ENCODE measurements at regions not wholly inside any gene's neighbourhood (a gene's known extent, or its start where the extent isn't known, plus 50 kb on each side); places are given as distances from the start of the nearest gene placed in this dataset.
"Not testable (repeated sequence)": the region's sequence is repeated elsewhere in the genome, so short reads cannot be mapped to it uniquely, and the experiment has no call there.

DNA sequence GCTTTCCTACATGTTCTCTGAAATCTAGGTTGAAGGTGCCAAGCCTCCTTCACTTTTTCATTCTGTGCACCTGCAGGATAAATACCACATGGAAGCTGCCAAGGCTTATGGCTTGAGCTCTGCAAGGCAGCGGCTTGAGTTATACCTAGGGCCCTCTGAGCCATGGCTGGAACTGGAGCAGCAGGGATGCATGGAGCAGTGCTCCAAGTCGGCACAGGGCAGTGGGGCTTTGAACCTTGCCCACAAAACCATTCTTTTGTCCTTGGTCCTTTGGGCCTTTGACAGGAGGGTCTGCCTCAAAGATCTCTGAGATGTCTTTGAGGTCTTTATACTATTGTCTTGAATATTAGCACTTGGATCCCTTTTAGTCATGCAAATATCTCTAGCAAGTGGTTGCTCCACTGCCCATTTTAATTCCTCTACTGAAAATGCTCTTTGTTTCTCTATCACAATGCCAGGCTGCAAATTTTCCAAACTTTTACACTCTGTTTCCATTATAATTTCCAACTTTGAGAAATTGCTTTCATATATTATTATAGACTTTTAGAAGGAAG is 536.2 kb upstream of the KLHL4 start:
- Histone ChIP-seq H3K4me3 (replicated peaks in 1 of 4; ENCODE audit: control extremely low read depth in 1 of 4, insufficient read depth in 1 of 4, low read depth in 3 of 4, low read length in 4 of 4) (no peak overlapping the region), H4K20me1 (ENCODE audit: control insufficient read depth, extremely low read depth, insufficient read depth, low read length) (no peaks in the 10 kb centered on the region), H3K9ac (ENCODE audit: insufficient read depth, low read length) (no peak overlapping the region), H3K4me1 (ENCODE audit: control insufficient read depth, extremely low read depth, insufficient read depth, low read length) (no peaks in the 10 kb centered on the region), H3K36me3 (ENCODE audit: control insufficient read depth, insufficient read depth, low read length) (no peaks in the 10 kb centered on the region), H2AFZ (ENCODE audit: low read length) (no peak overlapping the region), H3K4me2 (ENCODE audit: extremely low read depth, insufficient read depth, low read length) (no peak overlapping the region), H3K79me2 (ENCODE audit: control insufficient read depth, insufficient read depth, low read length) (no peaks in the 10 kb centered on the region), H3K27ac (ENCODE audit: insufficient read depth, low read length) (no peak overlapping the region), H3K27me3 (ENCODE audit: control insufficient read depth, insufficient read depth, low read length) (no peaks in the 10 kb centered on the region), H3K9me3 (ENCODE audit: control insufficient read depth, insufficient read depth, low read depth, low read length) (no peaks in the 10 kb centered on the region)
- no peak for DNase-seq (ENCODE audit: low read depth in 2 of 2)
- TF ChIP-seq EZH2 (IDR thresholded peaks at IDR 0.05; ENCODE audit: low read length, missing control alignments) = no peak
- TF ChIP-seq, protein P1, sequence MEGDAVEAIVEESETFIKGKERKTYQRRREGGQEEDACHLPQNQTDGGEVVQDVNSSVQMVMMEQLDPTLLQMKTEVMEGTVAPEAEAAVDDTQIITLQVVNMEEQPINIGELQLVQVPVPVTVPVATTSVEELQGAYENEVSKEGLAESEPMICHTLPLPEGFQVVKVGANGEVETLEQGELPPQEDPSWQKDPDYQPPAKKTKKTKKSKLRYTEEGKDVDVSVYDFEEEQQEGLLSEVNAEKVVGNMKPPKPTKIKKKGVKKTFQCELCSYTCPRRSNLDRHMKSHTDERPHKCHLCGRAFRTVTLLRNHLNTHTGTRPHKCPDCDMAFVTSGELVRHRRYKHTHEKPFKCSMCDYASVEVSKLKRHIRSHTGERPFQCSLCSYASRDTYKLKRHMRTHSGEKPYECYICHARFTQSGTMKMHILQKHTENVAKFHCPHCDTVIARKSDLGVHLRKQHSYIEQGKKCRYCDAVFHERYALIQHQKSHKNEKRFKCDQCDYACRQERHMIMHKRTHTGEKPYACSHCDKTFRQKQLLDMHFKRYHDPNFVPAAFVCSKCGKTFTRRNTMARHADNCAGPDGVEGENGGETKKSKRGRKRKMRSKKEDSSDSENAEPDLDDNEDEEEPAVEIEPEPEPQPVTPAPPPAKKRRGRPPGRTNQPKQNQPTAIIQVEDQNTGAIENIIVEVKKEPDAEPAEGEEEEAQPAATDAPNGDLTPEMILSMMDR (conservative IDR thresholded peaks at IDR 0.05 in 1 of 2, IDR thresholded peaks at IDR 0.05 in 1 of 2; ENCODE audit: low read depth in 1 of 2, low read length in 2 of 2) = no peak

DNA sequence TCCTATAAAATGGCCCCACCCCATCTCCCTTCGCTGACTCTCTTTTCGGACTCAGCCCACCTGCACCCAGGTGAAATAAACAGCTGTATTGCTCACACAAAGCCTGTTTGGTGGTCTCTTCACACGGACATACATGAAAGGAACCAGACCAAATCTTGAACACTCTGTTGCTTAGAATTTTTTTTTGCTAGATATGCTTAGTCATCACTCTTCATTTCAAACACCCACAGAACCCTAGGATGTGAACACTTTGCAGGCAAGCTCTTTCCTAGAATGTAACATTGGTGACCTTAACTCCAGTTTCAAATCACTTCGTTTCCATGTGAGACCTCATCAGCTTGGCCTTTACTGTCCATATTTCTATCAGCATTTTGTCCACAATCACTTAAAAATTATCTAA is 530.3 kb upstream of the KLHL4 start:
- not testable (repeated sequence) for H3K4me2 ChIP-seq (ENCODE audit: extremely low read depth, insufficient read depth, low read length); H3K9ac ChIP-seq (ENCODE audit: insufficient read depth, low read length); H3K36me3 ChIP-seq (ENCODE audit: control insufficient read depth, insufficient read depth, low read length); H4K20me1 ChIP-seq (ENCODE audit: control insufficient read depth, extremely low read depth, insufficient read depth, low read length); H3K4me3 ChIP-seq (replicated peaks in 1 of 4; ENCODE audit: control extremely low read depth in 1 of 4, insufficient read depth in 1 of 4, low read depth in 3 of 4, low read length in 4 of 4); H3K27ac ChIP-seq (ENCODE audit: insufficient read depth, low read length); DNase-seq (ENCODE audit: low read depth in 2 of 2); H2AFZ ChIP-seq (ENCODE audit: low read length); H3K27me3 ChIP-seq (ENCODE audit: control insufficient read depth, insufficient read depth, low read length); H3K9me3 ChIP-seq (ENCODE audit: control insufficient read depth, insufficient read depth, low read depth, low read length); H3K4me1 ChIP-seq (ENCODE audit: control insufficient read depth, extremely low read depth, insufficient read depth, low read length); H3K79me2 ChIP-seq (ENCODE audit: control insufficient read depth, insufficient read depth, low read length)

DNA sequence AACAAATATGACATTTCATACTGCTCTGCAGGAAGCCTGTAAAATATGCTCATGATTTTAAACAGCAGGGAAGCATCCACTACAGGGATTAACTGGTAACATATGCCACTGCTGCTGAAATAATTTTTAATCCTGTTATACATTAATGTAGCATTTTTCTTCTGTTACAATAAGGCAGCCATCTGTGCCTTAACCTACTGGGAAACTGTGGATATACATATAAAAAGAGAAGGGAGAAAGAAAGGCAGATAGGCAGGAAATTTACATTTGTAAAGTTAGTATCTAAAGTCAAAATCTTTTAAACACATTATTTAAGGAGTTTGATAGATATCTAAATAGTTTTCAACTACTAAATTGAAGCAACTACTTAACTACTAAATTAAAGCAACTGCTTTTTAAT is 514.6 kb upstream of the KLHL4 start:
- no peaks in the 10 kb centered on the region for H3K79me2 ChIP-seq (ENCODE audit: control insufficient read depth, insufficient read depth, low read length)
- H3K36me3 ChIP-seq (ENCODE audit: control insufficient read depth, insufficient read depth, low read length) = no peaks in the 10 kb centered on the region
- TF ChIP-seq, protein P1 (conservative IDR thresholded peaks at IDR 0.05 in 1 of 2, IDR thresholded peaks at IDR 0.05 in 1 of 2; ENCODE audit: low read depth in 1 of 2, low read length in 2 of 2) = no peak
- no peak for TF ChIP-seq EZH2 (IDR thresholded peaks at IDR 0.05; ENCODE audit: low read length, missing control alignments)
- no peak overlapping the region for H3K27ac ChIP-seq (ENCODE audit: insufficient read depth, low read length)
- no peak overlapping the region for H3K4me2 ChIP-seq (ENCODE audit: extremely low read depth, insufficient read depth, low read length)
- H4K20me1 ChIP-seq (ENCODE audit: control insufficient read depth, extremely low read depth, insufficient read depth, low read length) = no peaks in the 10 kb centered on the region
- H3K9me3 ChIP-seq (ENCODE audit: control insufficient read depth, insufficient read depth, low read depth, low read length) = no peaks in the 10 kb centered on the region
- no peak overlapping the region for H3K9ac ChIP-seq (ENCODE audit: insufficient read depth, low read length)
- no peaks in the 10 kb centered on the region for H3K4me1 ChIP-seq (ENCODE audit: control insufficient read depth, extremely low read depth, insufficient read depth, low read length)
- H3K27me3 ChIP-seq (ENCODE audit: control insufficient read depth, insufficient read depth, low read length) = no peaks in the 10 kb centered on the region
- no peak for DNase-seq (ENCODE audit: low read depth in 2 of 2)
- no peak overlapping the region for H3K4me3 ChIP-seq (replicated peaks in 1 of 4; ENCODE audit: control extremely low read depth in 1 of 4, insufficient read depth in 1 of 4, low read depth in 3 of 4, low read length in 4 of 4)
- H2AFZ ChIP-seq (ENCODE audit: low read length) = no peak overlapping the region

Data from fibroblast of lung (primary cell).